ENCODE measurements at regions not wholly inside any gene's neighbourhood (a gene's known extent, or its start where the extent isn't known, plus 50 kb on each side); places are given as distances from the start of the nearest gene placed in this dataset.
A peak's percentile ranks its signal among the peaks of the same experiment; 100 is the strongest.

GRCh38 chr7:12490940-12491339 is 79.6 kb upstream of the SCIN start:
- H3K9me3 ChIP-seq (ENCODE audit: control insufficient read depth, insufficient read depth, low read depth, low read length), result no peaks in the 10 kb centered on the region
- no peaks in the 10 kb centered on the region for H3K36me3 ChIP-seq (ENCODE audit: control insufficient read depth, insufficient read depth, low read length)
- no peak overlapping the region for H2AFZ ChIP-seq (ENCODE audit: low read length)
- H3K9ac ChIP-seq (ENCODE audit: insufficient read depth, low read length), result no peak overlapping the region
- H3K4me3 ChIP-seq (replicated peaks in 1 of 4; ENCODE audit: control extremely low read depth in 1 of 4, insufficient read depth in 1 of 4, low read depth in 3 of 4, low read length in 4 of 4), result no peak overlapping the region
- DNase-seq (ENCODE audit: low read depth in 2 of 2), result no peak
- no peaks in the 10 kb centered on the region for H3K79me2 ChIP-seq (ENCODE audit: control insufficient read depth, insufficient read depth, low read length)
- TF ChIP-seq CTCF (conservative IDR thresholded peaks at IDR 0.05 in 1 of 2, IDR thresholded peaks at IDR 0.05 in 1 of 2; ENCODE audit: low read depth in 1 of 2, low read length in 2 of 2), result no peak
- no peak for TF ChIP-seq EZH2 (IDR thresholded peaks at IDR 0.05; ENCODE audit: low read length, missing control alignments)
- H3K27me3 ChIP-seq (ENCODE audit: control insufficient read depth, insufficient read depth, low read length), result no peaks in the 10 kb centered on the region
- H3K27ac ChIP-seq (ENCODE audit: insufficient read depth, low read length), result no peak overlapping the region
- no peaks in the 10 kb centered on the region for H3K4me1 ChIP-seq (ENCODE audit: control insufficient read depth, extremely low read depth, insufficient read depth, low read length)
- no peak overlapping the region for H3K4me2 ChIP-seq (ENCODE audit: extremely low read depth, insufficient read depth, low read length)
- no peaks in the 10 kb centered on the region for H4K20me1 ChIP-seq (ENCODE audit: control insufficient read depth, extremely low read depth, insufficient read depth, low read length)

GRCh38 chr7:12491526-12491925 is 79.0 kb upstream of the SCIN start:
- Histone ChIP-seq H3K9me3 (ENCODE audit: control insufficient read depth, insufficient read depth, low read depth, low read length) (no peaks in the 10 kb centered on the region), H3K27ac (ENCODE audit: insufficient read depth, low read length) (no peak overlapping the region), H3K27me3 (ENCODE audit: control insufficient read depth, insufficient read depth, low read length) (no peaks in the 10 kb centered on the region), H2AFZ (ENCODE audit: low read length) (no peak overlapping the region), H3K9ac (ENCODE audit: insufficient read depth, low read length) (no peak overlapping the region), H3K4me1 (ENCODE audit: control insufficient read depth, extremely low read depth, insufficient read depth, low read length) (no peaks in the 10 kb centered on the region), H3K4me2 (ENCODE audit: extremely low read depth, insufficient read depth, low read length) (no peak overlapping the region), H3K36me3 (ENCODE audit: control insufficient read depth, insufficient read depth, low read length) (no peaks in the 10 kb centered on the region), H3K79me2 (ENCODE audit: control insufficient read depth, insufficient read depth, low read length) (no peaks in the 10 kb centered on the region), H3K4me3 (replicated peaks in 1 of 4; ENCODE audit: control extremely low read depth in 1 of 4, insufficient read depth in 1 of 4, low read depth in 3 of 4, low read length in 4 of 4) (no peak overlapping the region), H4K20me1 (ENCODE audit: control insufficient read depth, extremely low read depth, insufficient read depth, low read length) (no peaks in the 10 kb centered on the region)
- DNase-seq (ENCODE audit: low read depth in 2 of 2), result no peak
- no peak for TF ChIP-seq CTCF (conservative IDR thresholded peaks at IDR 0.05 in 1 of 2, IDR thresholded peaks at IDR 0.05 in 1 of 2; ENCODE audit: low read depth in 1 of 2, low read length in 2 of 2)
- no peak for TF ChIP-seq EZH2 (IDR thresholded peaks at IDR 0.05; ENCODE audit: low read length, missing control alignments)

- Histone ChIP-seq H3K4me3 (replicated peaks in 1 of 4; ENCODE audit: control extremely low read depth in 1 of 4, insufficient read depth in 1 of 4, low read depth in 3 of 4, low read length in 4 of 4) (no peak overlapping the region), H4K20me1 (ENCODE audit: control insufficient read depth, extremely low read depth, insufficient read depth, low read length) (no peaks in the 10 kb centered on the region), H3K27ac (ENCODE audit: insufficient read depth, low read length) (no peak overlapping the region), H2AFZ (ENCODE audit: low read length) (no peak overlapping the region), H3K4me2 (ENCODE audit: extremely low read depth, insufficient read depth, low read length) (no peak overlapping the region), H3K4me1 (ENCODE audit: control insufficient read depth, extremely low read depth, insufficient read depth, low read length) (no peaks in the 10 kb centered on the region), H3K27me3 (ENCODE audit: control insufficient read depth, insufficient read depth, low read length) (no peaks in the 10 kb centered on the region), H3K9ac (ENCODE audit: insufficient read depth, low read length) (no peak overlapping the region), H3K79me2 (ENCODE audit: control insufficient read depth, insufficient read depth, low read length) (no peaks in the 10 kb centered on the region), H3K36me3 (ENCODE audit: control insufficient read depth, insufficient read depth, low read length) (no peaks in the 10 kb centered on the region), H3K9me3 (ENCODE audit: control insufficient read depth, insufficient read depth, low read depth, low read length) (no peaks in the 10 kb centered on the region)
- peak; percentile 43 to 65 for DNase-seq (ENCODE audit: low read depth in 2 of 2)
- TF ChIP-seq CTCF (conservative IDR thresholded peaks at IDR 0.05 in 1 of 2, IDR thresholded peaks at IDR 0.05 in 1 of 2; ENCODE audit: low read depth in 1 of 2, low read length in 2 of 2) (no peak), EZH2 (IDR thresholded peaks at IDR 0.05; ENCODE audit: low read length, missing control alignments) (no peak)
Measured at GRCh38 chr7:12493407-12493806, 77.1 kb upstream of the SCIN start.

All from fibroblast of lung (primary cell).